ENCODE measurements at regions not wholly inside any gene's neighbourhood (a gene's known extent, or its start where the extent isn't known, plus 50 kb on each side); places are given as distances from the start of the nearest gene placed in this dataset.

DNA sequence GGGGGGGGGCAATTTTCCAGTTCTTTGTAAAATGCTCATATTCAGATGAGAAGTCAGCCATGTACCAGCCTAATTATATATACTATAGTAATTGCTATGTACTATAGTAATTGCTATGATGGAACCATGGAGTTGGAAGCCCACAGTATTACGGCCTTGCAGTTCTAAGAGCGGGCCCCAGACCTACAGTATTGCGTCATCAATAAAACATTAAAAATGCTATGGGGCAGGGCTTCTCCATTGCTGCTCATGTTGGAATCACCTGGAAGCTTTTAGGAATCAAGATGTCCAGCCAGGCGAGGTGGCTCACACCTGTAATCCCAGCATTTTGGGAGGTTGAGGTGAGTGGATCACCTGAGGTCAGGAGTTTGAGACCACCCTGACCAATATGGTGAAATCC lies 443.7 kb upstream of the GRM7 start:
- H3K9me3 ChIP-seq (ENCODE audit: insufficient read depth, low read depth), result no peaks in the 10 kb centered on the region
- DNase-seq, result no peak
- ChIA-PET CTCF (no interaction called here), POLR2A (ENCODE audit: unreplicated experiment) (no interaction called here)
- no peaks in the 10 kb centered on the region; the same call in 1 of the 2 replicates for H3K9me2 ChIP-seq (ENCODE audit: insufficient read depth)
- H2AFZ ChIP-seq, result no peak overlapping the region
- H3K27me3 ChIP-seq (ENCODE audit: insufficient read depth, low read depth), result no peaks in the 10 kb centered on the region
- H3F3A ChIP-seq (ENCODE audit: insufficient read depth, low read depth), result no peaks in the 10 kb centered on the region
- intact Hi-C loops (cut with micrococcal nuclease; ENCODE audit: unreplicated experiment), result no loop called here
- no peaks in the 10 kb centered on the region for H3K36me3 ChIP-seq (ENCODE audit: low read depth)
- no peaks in the 10 kb centered on the region for H3K4me1 ChIP-seq (replicated peaks; ENCODE audit: insufficient read depth)
- no peak for TF ChIP-seq EZH2 (IDR thresholded peaks at IDR 0.05; ENCODE audit: low read depth)
- TF ChIP-seq, protein P1, sequence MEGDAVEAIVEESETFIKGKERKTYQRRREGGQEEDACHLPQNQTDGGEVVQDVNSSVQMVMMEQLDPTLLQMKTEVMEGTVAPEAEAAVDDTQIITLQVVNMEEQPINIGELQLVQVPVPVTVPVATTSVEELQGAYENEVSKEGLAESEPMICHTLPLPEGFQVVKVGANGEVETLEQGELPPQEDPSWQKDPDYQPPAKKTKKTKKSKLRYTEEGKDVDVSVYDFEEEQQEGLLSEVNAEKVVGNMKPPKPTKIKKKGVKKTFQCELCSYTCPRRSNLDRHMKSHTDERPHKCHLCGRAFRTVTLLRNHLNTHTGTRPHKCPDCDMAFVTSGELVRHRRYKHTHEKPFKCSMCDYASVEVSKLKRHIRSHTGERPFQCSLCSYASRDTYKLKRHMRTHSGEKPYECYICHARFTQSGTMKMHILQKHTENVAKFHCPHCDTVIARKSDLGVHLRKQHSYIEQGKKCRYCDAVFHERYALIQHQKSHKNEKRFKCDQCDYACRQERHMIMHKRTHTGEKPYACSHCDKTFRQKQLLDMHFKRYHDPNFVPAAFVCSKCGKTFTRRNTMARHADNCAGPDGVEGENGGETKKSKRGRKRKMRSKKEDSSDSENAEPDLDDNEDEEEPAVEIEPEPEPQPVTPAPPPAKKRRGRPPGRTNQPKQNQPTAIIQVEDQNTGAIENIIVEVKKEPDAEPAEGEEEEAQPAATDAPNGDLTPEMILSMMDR (conservative IDR thresholded peaks at IDR 0.05), result no peak
- H3K4me2 ChIP-seq, result no peak overlapping the region
- no peak overlapping the region for H3K27ac ChIP-seq
- no TSS peak for BruUV-seq (replicated peaks)
- H3K4me3 ChIP-seq, result no peak overlapping the region
- no peaks in the 10 kb centered on the region for H3K79me2 ChIP-seq (ENCODE audit: low read depth)
- H4K20me1 ChIP-seq (ENCODE audit: insufficient read depth), result peaks cover 3% of the 10 kb centered on the region; the same call in 1 of the 2 replicates

DNA sequence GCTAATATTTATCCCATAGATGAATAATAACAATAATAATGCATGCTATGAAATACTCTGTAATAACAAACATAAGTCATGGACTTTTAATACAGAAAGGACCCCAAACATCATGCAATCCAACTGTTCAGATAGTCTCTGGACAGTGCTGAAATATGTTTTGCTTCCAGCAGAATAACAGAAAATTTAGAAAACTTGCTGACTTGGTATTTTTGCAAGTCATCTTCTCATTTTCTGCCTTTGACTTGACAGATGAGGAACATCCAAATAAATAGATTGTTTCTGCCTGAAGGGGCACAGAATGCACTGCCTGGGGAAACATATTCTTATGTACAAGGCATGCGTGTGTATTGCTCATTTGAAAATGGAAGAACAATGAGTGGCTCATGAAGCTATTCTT lies 442.4 kb upstream of the GRM7 start:
- CTCF ChIA-PET, result no interaction called here
- no peak overlapping the region for H3K4me2 ChIP-seq
- no peaks in the 10 kb centered on the region for H3K27me3 ChIP-seq (ENCODE audit: insufficient read depth, low read depth)
- DNase-seq, result no peak
- no peaks in the 10 kb centered on the region for H3K9me3 ChIP-seq (ENCODE audit: insufficient read depth, low read depth)
- intact Hi-C loops (cut with micrococcal nuclease; ENCODE audit: unreplicated experiment), result no loop called here
- H4K20me1 ChIP-seq (ENCODE audit: insufficient read depth), result peaks cover 3% of the 10 kb centered on the region; the same call in 1 of the 2 replicates
- no peaks in the 10 kb centered on the region; the same call in 1 of the 2 replicates for H3K9me2 ChIP-seq (ENCODE audit: insufficient read depth)
- no peak overlapping the region for H3K4me3 ChIP-seq
- no peaks in the 10 kb centered on the region for H3K79me2 ChIP-seq (ENCODE audit: low read depth)
- POLR2A ChIA-PET (ENCODE audit: unreplicated experiment), result no interaction called here
- no peak overlapping the region for H2AFZ ChIP-seq
- H3F3A ChIP-seq (ENCODE audit: insufficient read depth, low read depth), result no peaks in the 10 kb centered on the region
- no TSS peak for BruUV-seq (replicated peaks)
- H3K27ac ChIP-seq, result no peak overlapping the region
- no peaks in the 10 kb centered on the region for H3K4me1 ChIP-seq (replicated peaks; ENCODE audit: insufficient read depth)
- no peaks in the 10 kb centered on the region for H3K36me3 ChIP-seq (ENCODE audit: low read depth)
- no peak for TF ChIP-seq EZH2 (IDR thresholded peaks at IDR 0.05; ENCODE audit: low read depth)
- TF ChIP-seq, protein P1 (conservative IDR thresholded peaks at IDR 0.05), result no peak

DNA sequence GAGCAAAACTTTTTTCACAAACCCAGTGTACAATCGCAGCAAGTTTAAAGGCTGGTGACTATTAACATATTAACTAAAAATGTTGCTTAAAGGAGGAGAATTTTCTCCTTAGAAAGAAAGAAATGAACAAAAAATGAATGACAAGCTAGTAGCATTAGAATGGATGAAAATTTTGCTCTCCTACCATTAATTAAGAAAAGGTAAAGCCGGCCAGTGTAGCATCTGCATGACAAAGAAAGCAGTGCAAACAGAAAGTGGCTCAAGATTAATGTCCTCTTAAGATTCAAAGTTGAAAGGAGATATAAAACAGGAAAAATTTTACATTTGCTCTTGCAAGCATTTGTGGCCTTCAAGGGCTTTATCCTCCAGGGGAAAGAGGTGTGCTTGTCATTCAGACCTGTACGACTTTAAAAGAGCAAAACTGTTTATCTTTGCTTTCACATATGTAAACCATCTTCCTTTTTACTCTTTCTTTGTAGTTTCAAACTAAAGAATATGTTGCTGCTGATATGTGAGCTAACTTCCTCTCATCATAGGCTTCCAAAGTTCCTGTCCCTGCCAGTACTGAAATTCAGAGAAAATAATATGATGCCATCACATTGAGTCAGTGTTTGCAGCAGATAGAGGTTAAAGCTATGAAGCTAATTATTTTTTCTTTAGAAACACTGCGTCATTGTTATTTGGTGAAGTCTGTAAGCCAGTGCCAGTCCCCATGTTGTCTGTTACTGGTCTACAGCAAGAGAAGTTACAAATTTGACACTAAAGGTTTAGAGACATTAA lies 439.1 kb upstream of the GRM7 start:
- no peak for DNase-seq

More for the DNA sequence above, 439.1 kb upstream of the GRM7 start:
- H3K27me3 ChIP-seq (ENCODE audit: insufficient read depth, low read depth), result no peaks in the 10 kb centered on the region
- no peaks in the 10 kb centered on the region for H3K36me3 ChIP-seq (ENCODE audit: low read depth)
- ChIA-PET POLR2A (ENCODE audit: unreplicated experiment) (no interaction called here), CTCF (no interaction called here)
- H4K20me1 ChIP-seq (ENCODE audit: insufficient read depth), result peaks cover 3% of the 10 kb centered on the region; the same call in 1 of the 2 replicates
- no peak overlapping the region for H2AFZ ChIP-seq
- H3K9me3 ChIP-seq (ENCODE audit: insufficient read depth, low read depth), result peaks cover 8% of the 10 kb centered on the region
- intact Hi-C loops (cut with micrococcal nuclease; ENCODE audit: unreplicated experiment), result no loop called here
- no peaks in the 10 kb centered on the region for H3K4me1 ChIP-seq (replicated peaks; ENCODE audit: insufficient read depth)
- H3K4me3 ChIP-seq, result no peak overlapping the region
- no peak for TF ChIP-seq EZH2 (IDR thresholded peaks at IDR 0.05; ENCODE audit: low read depth)
- TF ChIP-seq, protein P1 (conservative IDR thresholded peaks at IDR 0.05), result no peak
- no TSS peak for BruUV-seq (replicated peaks)
- no peak overlapping the region for H3K4me2 ChIP-seq
- H3K9me2 ChIP-seq (ENCODE audit: insufficient read depth), result no peaks in the 10 kb centered on the region; the same call in 1 of the 2 replicates
- H3F3A ChIP-seq (ENCODE audit: insufficient read depth, low read depth), result no peaks in the 10 kb centered on the region
- no peaks in the 10 kb centered on the region for H3K79me2 ChIP-seq (ENCODE audit: low read depth)
- H3K27ac ChIP-seq, result no peak overlapping the region
